A549 (cell line): ENCODE measurements at regions not wholly inside any gene's neighbourhood (a gene's known extent, or its start where the extent isn't known, plus 50 kb on each side); places are given as distances from the start of the nearest gene placed in this dataset.

Experiments
- ATAC-seq, 2 experiments: fragments of 200-7000 bp in 1 of 2; fragments of >200 bp in 1 of 2; cut with Nextera tagmentation in 1 of 2; cut with Tn5 transposase in 1 of 2; 3 replicates each; pipeline versions ENCODE4 v1.8.0 to v1.9.1; 2018 to 2020; ENCODE audit warnings: mild to moderate bottlenecking in 1 of 2, moderate library complexity in 1 of 2
- CTCF ChIA-PET: fragments of 300-600 bp; sonication (Branson Sonifier 250); formaldehyde crosslinking; extraction: SDS; loops from one replicate; lab custom pipeline; 2021; ENCODE audit warnings: antibody characterized with exemption, inconsistent platforms; lab: Yijun Ruan, JAX
- POLR2A ChIA-PET: fragments of 350-600 bp; formaldehyde crosslinking; extraction: SDS; loops from one replicate; lab custom pipeline; 2021; ENCODE audit warnings: antibody characterized with exemption, inconsistent platforms; lab: Yijun Ruan, JAX
- DNase-seq, 2 experiments: peaks; one replicate each; pipeline versions ENCODE4 v3.0.0 to v3.0.0-alpha.2; 2011 to 2016; ENCODE audit warnings: low read depth in 1 of 2, low spot score in 1 of 2
- FAIRE-seq: peaks from 2 replicates; lab custom pipeline; 2011; peaks lifted over from hg19 to GRCh38; lab: Jason Lieb, UNC
- H3K27ac ChIP-seq, 2 experiments: fragments of >200 bp; sonication (Bioruptor Twin); formaldehyde crosslinking; 3 replicates each; pipeline ENCODE4 v1.5.1; 2016 to 2017
- H3K4me1 ChIP-seq: fragments of >200 bp; sonication (Bioruptor Twin); formaldehyde crosslinking; 3 replicates; pipeline ENCODE4 v1.6.1; 2016
- H3K4me2 ChIP-seq: fragments of >200 bp; sonication (Bioruptor Twin); formaldehyde crosslinking; 3 replicates; pipeline ENCODE4 v1.6.1; 2016
- H3K4me3 ChIP-seq: fragments of >200 bp; sonication (Bioruptor Twin); formaldehyde crosslinking; 3 replicates; pipeline ENCODE4 v1.5.1; 2016
- H3K9me3 ChIP-seq: fragments of >200 bp; sonication (Bioruptor Twin); formaldehyde crosslinking; 3 replicates; pipeline ENCODE4 v1.6.1; 2016
- BCL3 ChIP-seq: fragments of >200 bp; sonication (Bioruptor Twin); formaldehyde crosslinking; IDR thresholded peaks from 3 replicates; pipeline ENCODE4 v1.6.1; 2016
- BHLHE40 ChIP-seq: IDR thresholded peaks from 2 replicates; pipeline ENCODE4 v1.6.1; 2012; ENCODE audit warnings: low read depth, low read length, inconsistent platforms
- CBX2 ChIP-seq: fragments of 200-600 bp; sonication (generic); IDR thresholded peaks from 2 replicates; pipeline ENCODE4 v1.6.1; 2016; ENCODE audit warnings: low read depth, mild to moderate bottlenecking, borderline replicate concordance
- E2F6 ChIP-seq: IDR thresholded peaks from 2 replicates; pipeline ENCODE4 v1.6.1; 2012; ENCODE audit warnings: low read depth, borderline replicate concordance
- EHMT2 ChIP-seq: fragments of 200-600 bp; sonication (generic); IDR thresholded peaks from 2 replicates; pipeline ENCODE4 v1.6.1; 2016; ENCODE audit warnings: antibody characterized with exemption, low read depth, mild to moderate bottlenecking, moderate library complexity
- EP300 ChIP-seq, 2 experiments: fragments of >200 bp; sonication (Bioruptor Twin); formaldehyde crosslinking; IDR thresholded peaks; 2 replicates in 1 of 2; 3 replicates in 1 of 2; pipeline ENCODE4 v1.6.1; 2016 to 2017
- ESRRA ChIP-seq: fragments of 150-350 bp; IDR thresholded peaks from 2 replicates; pipeline ENCODE4 v1.6.1; 2014; ENCODE audit warnings: mild to moderate bottlenecking, low read length, borderline replicate concordance
- FOSB ChIP-seq: fragments of 250-450 bp; sonication (Bioruptor Pico); IDR thresholded peaks from 2 replicates; pipeline ENCODE4 v1.5.0; 2020; ENCODE audit warnings: mild to moderate bottlenecking, moderate library complexity
- FOSL2 ChIP-seq, 2 experiments: fragments of 450-650 bp in 1 of 2; fragments of >200 bp in 1 of 2; sonication (Bioruptor Twin) in 1 of 2; formaldehyde crosslinking; IDR thresholded peaks; 2 replicates each; pipeline versions ENCODE4 v1.5.0 to v1.6.1; 2016 to 2020; ENCODE audit warnings: mild to moderate bottlenecking in 1 of 2, moderate library complexity in 1 of 2
- GATA3 ChIP-seq: IDR thresholded peaks from 2 replicates; pipeline ENCODE4 v1.6.1; 2012; ENCODE audit warnings: borderline replicate concordance
- HES2 ChIP-seq: fragments of >200 bp; sonication (Bioruptor Twin); formaldehyde crosslinking; IDR thresholded peaks from 2 replicates; pipeline ENCODE4 v1.6.1; 2016
- HOXA7 ChIP-seq: fragments of 250-450 bp; sonication (Bioruptor Pico); IDR thresholded peaks from 2 replicates; pipeline ENCODE4 v1.5.0; 2020; ENCODE audit warnings: mild to moderate bottlenecking, moderate library complexity
- JUN ChIP-seq, 2 experiments: fragments of >200 bp; sonication (Bioruptor Twin); formaldehyde crosslinking; IDR thresholded peaks; 2 replicates in 1 of 2; 3 replicates in 1 of 2; pipeline ENCODE4 v1.6.1; 2016 to 2017
- JUNB ChIP-seq: fragments of >200 bp; sonication (Bioruptor Twin); formaldehyde crosslinking; IDR thresholded peaks from 2 replicates; pipeline ENCODE4 v1.6.1; 2016
- KDM1A ChIP-seq: fragments of 200-600 bp; sonication (generic); IDR thresholded peaks from 2 replicates; pipeline ENCODE4 v1.6.1; 2016; ENCODE audit warnings: low read depth, mild to moderate bottlenecking
- KDM5A ChIP-seq: fragments of 200-600 bp; sonication (generic); IDR thresholded peaks from 2 replicates; pipeline ENCODE4 v1.6.1; 2016; ENCODE audit warnings: antibody characterized with exemption, mild to moderate bottlenecking
- MAFK ChIP-seq: fragments of 450-650 bp; IDR thresholded peaks from 2 replicates; pipeline ENCODE4 v1.6.1; 2014; ENCODE audit not compliant: partially characterized antibody
- MAX ChIP-seq: IDR thresholded peaks from 2 replicates; pipeline ENCODE4 v1.6.1; 2012
- MAZ ChIP-seq: fragments of 150-350 bp; IDR thresholded peaks from 2 replicates; pipeline ENCODE4 v1.6.1; 2014; ENCODE audit warnings: antibody characterized with exemption, low read depth, low read length, borderline replicate concordance
- NFE2L2 ChIP-seq: fragments of 150-350 bp; conservative IDR thresholded peaks from 2 replicates; pipeline ENCODE4 v1.6.1; 2014; ENCODE audit warnings: low read length
- NR3C1 ChIP-seq: fragments of >200 bp; sonication (Bioruptor Twin); formaldehyde crosslinking; IDR thresholded peaks from 3 replicates; pipeline ENCODE4 v1.6.1; 2017
- PBX3 ChIP-seq: IDR thresholded peaks from 2 replicates; pipeline ENCODE4 v1.6.1; 2012
- PHF8 ChIP-seq: fragments of 200-600 bp; sonication (generic); IDR thresholded peaks from 2 replicates; pipeline ENCODE4 v1.6.1; 2016; ENCODE audit warnings: low read depth, mild to moderate bottlenecking, antibody characterized with exemption, moderate library complexity, borderline replicate concordance
- POLR2A ChIP-seq: IDR thresholded peaks from 2 replicates; pipeline ENCODE4 v1.6.1; 2012; ENCODE audit warnings: mild to moderate bottlenecking, low read length
- RARB ChIP-seq: fragments of 250-450 bp; sonication (Bioruptor Pico); IDR thresholded peaks from 2 replicates; pipeline ENCODE4 v1.8.0; 2021; ENCODE audit warnings: mild to moderate bottlenecking, moderate library complexity
- RNF2 ChIP-seq: fragments of 200-600 bp; sonication (generic); IDR thresholded peaks from 2 replicates; pipeline ENCODE4 v1.6.1; 2016; ENCODE audit warnings: low read depth, mild to moderate bottlenecking, antibody characterized with exemption, moderate library complexity, borderline replicate concordance
- SMC3 ChIP-seq: fragments of >200 bp; sonication (Bioruptor Twin); formaldehyde crosslinking; IDR thresholded peaks from 3 replicates; pipeline ENCODE4 v1.6.1; 2018; ENCODE audit warnings: inconsistent platforms
- SREBF2 ChIP-seq: fragments of 450-650 bp; IDR thresholded peaks from 2 replicates; pipeline ENCODE4 v1.6.1; 2014; ENCODE audit warnings: mild to moderate bottlenecking, moderate library complexity
- TFCP2L1 ChIP-seq: fragments of 250-450 bp; sonication (Bioruptor Pico); IDR thresholded peaks from 2 replicates; pipeline ENCODE4 v1.5.0; 2021; ENCODE audit warnings: mild to moderate bottlenecking
- TP53 ChIP-seq: fragments of 250-450 bp; sonication (Bioruptor Pico); IDR thresholded peaks from 2 replicates; pipeline ENCODE4 v1.5.0; 2021; ENCODE audit warnings: mild to moderate bottlenecking, moderate library complexity
- ZC3H11A ChIP-seq: fragments of 450-650 bp; IDR thresholded peaks from 2 replicates; pipeline ENCODE4 v1.6.1; 2014; ENCODE audit warnings: antibody characterized with exemption, mild to moderate bottlenecking
- ZSCAN20 ChIP-seq: fragments of 250-450 bp; sonication (Bioruptor Pico); IDR thresholded peaks from 2 replicates; pipeline ENCODE4 v1.8.0; 2022; ENCODE audit warnings: mild to moderate bottlenecking, moderate library complexity
- WGBS: methylation state at CpG from one replicate; pipeline ENCODE4 v1.1.6; 2017; ENCODE audit errors: missing lambda C conversion rate; 5-methylcytosine and 5-hydroxymethylcytosine counted together

GRCh38 chr21:20779321-20779720, 218.9 kb upstream of the NCAM2 start:
- FAIRE-seq = no peak
- ChIA-PET POLR2A (no interaction called here), CTCF (no interaction called here)
- Histone ChIP-seq H3K4me1 (no peaks in the 10 kb centered on the region), H3K4me2 (no peak overlapping the region), H3K27ac (no peak overlapping the region), H3K9me3 (no peaks in the 10 kb centered on the region), H3K4me3 (no peak overlapping the region)
- DNase-seq = no peak
- no peak for ATAC-seq
- TF ChIP-seq MAFK (peak; percentile 41), ESRRA (no peak), JUNB (no peak)
- WGBS = 0% methylated on average over 2 of the region's 2 CpGs

- TF ChIP-seq SMC3 (no peak), HOXA7 (no peak), SREBF2 (no peak), KDM5A (no peak), ZSCAN20 (CRISPR knock-in tag) (no peak), NFE2L2 (no peak), KDM1A (no peak), ESRRA (no peak), FOSL2 (IDR thresholded peaks at IDR 0.05) (no peak), FOSL2 (CRISPR knock-in tag; IDR thresholded peaks at IDR 0.05) (no peak), TFCP2L1 (no peak), E2F6 (no peak), EHMT2 (no peak), JUN (IDR thresholded peaks at IDR 0.05) (no peak)
- FAIRE-seq = no peak
- DNase-seq = no peak
- ATAC-seq = no peak
- H3K4me3 ChIP-seq = no peak overlapping the region
- H3K27ac ChIP-seq = no peak overlapping the region
- H3K9me3 ChIP-seq = no peaks in the 10 kb centered on the region
- H3K4me1 ChIP-seq = no peaks in the 10 kb centered on the region
- ChIA-PET CTCF (no interaction called here), POLR2A (no interaction called here)
- H3K4me2 ChIP-seq = no peak overlapping the region
- 35% methylated on average over 5 of the region's 5 CpGs for WGBS
These were observed 214.6 kb upstream of the NCAM2 start for GRCh38 chr21:20783611-20784010.

- no peak for ATAC-seq
These were observed 208.3 kb upstream of the NCAM2 start for GRCh38 chr21:20789729-20790500.

More at GRCh38 chr21:20789729-20790500, 208.3 kb upstream of the NCAM2 start:
- CTCF ChIA-PET = no interaction called here
- no peak overlapping the region for H3K4me3 ChIP-seq
- H3K4me2 ChIP-seq = no peak overlapping the region
- no peaks in the 10 kb centered on the region for H3K9me3 ChIP-seq
- no peak for FAIRE-seq
- DNase-seq = no peak
- H3K27ac ChIP-seq = no peak overlapping the region
- WGBS = 7% methylated on average over 2 of the region's 2 CpGs
- no peaks in the 10 kb centered on the region for H3K4me1 ChIP-seq
- POLR2A ChIA-PET = no interaction called here
- no peak for TF ChIP-seq RNF2
- no peak for TF ChIP-seq MAX
- TF ChIP-seq RARB (CRISPR knock-in tag) = no peak
- TF ChIP-seq BHLHE40 = no peak
- no peak for TF ChIP-seq POLR2A
- no peak for TF ChIP-seq EP300 (IDR thresholded peaks at IDR 0.05)
- no peak for TF ChIP-seq GATA3
- TF ChIP-seq TP53 = no peak
- TF ChIP-seq BCL3 = no peak
- no peak for TF ChIP-seq PBX3
- no peak for TF ChIP-seq MAZ
- TF ChIP-seq NR3C1 = no peak
- no peak for TF ChIP-seq KDM5A
- no peak for TF ChIP-seq PHF8
- TF ChIP-seq NFE2L2 = no peak
- TF ChIP-seq SREBF2 = no peak
- TF ChIP-seq FOSB (CRISPR knock-in tag) = no peak
- TF ChIP-seq CBX2 = no peak
- TF ChIP-seq ZC3H11A = no peak
- TF ChIP-seq HES2 = no peak
- TF ChIP-seq, all 56 proteins: peak for 0
